Amniotic stem cell (primary cell): ENCODE measurements at regions not wholly inside any gene's neighbourhood (a gene's known extent, or its start where the extent isn't known, plus 50 kb on each side); places are given as distances from the start of the nearest gene placed in this dataset.
"Not testable (repeated sequence)": the region's sequence is repeated elsewhere in the genome, so short reads cannot be mapped to it uniquely, and the experiment has no call there.

Experiments used
- DNase-seq: peaks from one replicate; lab custom pipeline; 2025; lab: John Stamatoyannopoulos, UW

- DNase-seq = no peak
Observed at GRCh38 chr4:110848787-110849186, 225.9 kb upstream of the PITX2 start.

- DNase-seq = no peak
Observed at GRCh38 chr4:110849461-110849860, 226.6 kb upstream of the PITX2 start.

GRCh38 chr4:110850461-110851442 lies 227.9 kb upstream of the PITX2 start:
- DNase-seq = no peak

- no peak for DNase-seq
Observed at GRCh38 chr4:110851989-110852388, 229.1 kb upstream of the PITX2 start.

- no peak for DNase-seq
Observed at GRCh38 chr4:110852793-110853192, 229.9 kb upstream of the PITX2 start.

- DNase-seq = no peak
Observed at GRCh38 chr4:110853242-110853641, 230.4 kb upstream of the PITX2 start.

DNA sequence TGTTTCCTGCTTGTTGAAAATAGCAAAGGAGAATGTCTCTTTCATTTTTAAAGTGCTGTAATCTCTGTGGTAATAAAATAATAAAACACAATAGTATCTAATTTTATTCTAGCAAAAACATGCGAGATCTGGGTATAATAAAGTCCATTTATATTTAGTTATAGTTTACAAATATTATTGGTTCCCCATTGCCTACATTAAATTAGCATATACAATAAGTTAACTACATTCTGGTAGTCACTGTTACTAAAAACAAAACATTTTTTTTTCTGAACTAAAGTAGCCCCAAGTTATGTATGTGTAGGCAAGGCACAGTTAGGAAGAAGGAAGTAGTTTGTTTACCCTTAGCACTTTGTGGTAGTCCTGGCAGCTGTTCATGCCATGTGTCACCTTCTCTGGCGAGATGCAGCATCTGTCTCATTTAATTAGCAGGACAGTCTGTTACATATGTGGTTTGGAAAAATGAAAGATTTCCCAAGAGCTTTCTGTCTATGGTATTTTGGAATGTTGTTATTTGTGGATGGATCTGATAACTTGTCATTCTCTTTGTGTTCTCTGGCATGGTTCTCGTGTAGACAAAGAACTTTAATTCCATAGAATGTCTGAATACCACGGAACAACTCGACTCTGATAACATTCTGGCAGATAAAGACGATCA lies 231.3 kb upstream of the PITX2 start:
- peak; percentile 34 for DNase-seq

GRCh38 chr4:110860125-110860524 lies 237.2 kb upstream of the PITX2 start:
- DNase-seq = no peak

DNA sequence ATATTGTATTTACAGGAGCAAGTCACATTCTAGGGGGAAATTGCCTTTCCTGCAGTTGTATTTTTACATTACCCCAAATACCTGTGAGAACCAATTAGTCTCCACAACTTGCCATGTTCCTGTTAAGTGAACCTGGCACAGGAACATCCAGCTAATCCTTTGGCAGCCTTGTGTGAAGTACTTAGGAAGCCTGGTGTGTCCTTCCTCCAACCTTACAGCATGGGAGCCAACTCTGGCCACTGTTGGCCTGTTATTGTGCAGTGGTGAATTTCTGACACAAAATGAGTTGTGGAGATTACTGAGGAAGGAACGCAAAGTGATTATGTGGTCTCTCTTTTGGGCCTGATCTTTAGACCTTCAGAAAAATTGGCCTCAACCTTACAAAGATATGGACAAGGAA lies 238.0 kb upstream of the PITX2 start:
- DNase-seq = no peak

DNA sequence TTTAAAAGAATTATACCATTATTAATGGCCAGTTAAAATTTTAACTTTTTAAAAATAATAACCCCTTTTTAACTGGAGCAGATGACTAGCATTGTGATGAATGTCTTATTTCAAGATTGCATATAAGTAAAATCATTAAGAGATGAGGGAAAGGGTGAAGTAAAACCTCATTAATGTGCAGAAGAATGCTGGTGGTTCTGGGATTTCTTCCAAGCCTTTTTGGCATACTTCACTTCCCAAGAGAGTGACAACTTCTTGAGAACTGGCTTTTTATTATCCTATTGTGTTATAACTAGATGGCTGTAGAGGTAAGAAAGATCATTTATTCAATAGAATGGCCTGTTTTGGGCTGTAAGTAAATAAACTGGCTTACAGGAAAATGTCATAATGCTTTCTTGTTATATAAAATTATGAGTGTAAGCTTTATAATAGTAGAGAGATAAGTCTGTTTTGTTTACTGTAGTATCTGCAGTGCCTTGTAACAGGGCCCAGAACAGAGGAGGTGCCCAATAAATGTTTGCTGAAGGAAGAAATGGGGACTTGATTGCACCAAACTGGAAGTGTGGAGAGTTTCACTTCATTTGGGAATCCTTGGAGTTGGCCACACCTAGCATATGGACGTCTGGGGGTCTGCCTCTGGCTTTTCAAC lies 242.9 kb upstream of the PITX2 start:
- DNase-seq = no peak

DNA sequence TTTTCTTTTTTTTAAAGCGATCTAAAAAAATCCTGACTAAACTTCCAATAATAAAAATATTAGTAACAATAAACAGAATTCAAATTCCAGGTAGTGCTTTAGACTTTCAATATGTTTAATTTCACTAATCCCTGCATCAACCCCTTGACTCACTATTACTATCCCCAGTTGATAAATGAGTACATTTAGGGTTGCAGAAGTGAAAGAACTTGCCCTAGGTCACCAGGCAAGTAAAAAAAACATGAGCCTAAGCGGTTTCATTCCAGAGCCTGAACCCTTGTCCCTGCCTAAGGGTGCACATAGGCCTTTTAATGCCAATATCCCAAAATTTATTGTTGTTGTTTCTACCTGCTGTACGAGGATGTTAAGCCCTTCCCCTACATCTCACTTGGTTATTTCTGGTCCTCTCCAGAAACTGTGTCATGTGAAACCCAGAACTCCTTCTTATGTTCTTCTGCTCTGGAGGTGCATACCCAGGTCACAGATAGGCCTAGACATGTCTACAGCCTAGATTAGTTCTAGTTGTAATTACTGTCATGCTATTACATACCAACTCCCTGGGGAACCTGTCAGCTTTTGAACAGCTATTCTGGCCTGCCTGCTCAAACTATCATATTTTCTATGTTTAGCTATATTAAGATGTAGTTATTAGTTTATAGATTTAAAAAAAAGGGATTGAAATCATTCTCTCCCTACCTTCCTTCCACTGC lies 244.5 kb upstream of the PITX2 start:
- DNase-seq = no peak

GRCh38 chr4:110867981-110868720 lies 245.3 kb upstream of the PITX2 start:
- DNase-seq = no peak

DNA sequence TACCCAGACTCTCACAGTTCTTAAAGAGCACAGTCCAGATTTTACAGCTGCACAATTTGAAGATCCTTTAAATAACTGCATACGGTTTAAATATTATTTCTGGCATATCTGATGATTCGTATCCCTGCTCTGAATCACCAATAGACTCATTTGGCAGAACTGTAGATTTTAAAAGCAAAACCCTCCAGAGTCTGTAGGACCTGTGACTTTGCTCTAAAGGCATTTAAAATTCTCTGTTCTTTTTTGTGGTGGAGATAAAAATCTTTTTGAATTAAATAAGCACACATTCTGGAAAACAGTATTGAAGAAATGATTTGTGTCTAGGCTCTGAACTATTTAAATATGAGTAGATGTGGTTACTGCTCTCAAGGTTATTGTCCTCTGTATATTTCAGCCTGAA lies 246.2 kb upstream of the PITX2 start:
- peak; percentile 27 for DNase-seq

DNA sequence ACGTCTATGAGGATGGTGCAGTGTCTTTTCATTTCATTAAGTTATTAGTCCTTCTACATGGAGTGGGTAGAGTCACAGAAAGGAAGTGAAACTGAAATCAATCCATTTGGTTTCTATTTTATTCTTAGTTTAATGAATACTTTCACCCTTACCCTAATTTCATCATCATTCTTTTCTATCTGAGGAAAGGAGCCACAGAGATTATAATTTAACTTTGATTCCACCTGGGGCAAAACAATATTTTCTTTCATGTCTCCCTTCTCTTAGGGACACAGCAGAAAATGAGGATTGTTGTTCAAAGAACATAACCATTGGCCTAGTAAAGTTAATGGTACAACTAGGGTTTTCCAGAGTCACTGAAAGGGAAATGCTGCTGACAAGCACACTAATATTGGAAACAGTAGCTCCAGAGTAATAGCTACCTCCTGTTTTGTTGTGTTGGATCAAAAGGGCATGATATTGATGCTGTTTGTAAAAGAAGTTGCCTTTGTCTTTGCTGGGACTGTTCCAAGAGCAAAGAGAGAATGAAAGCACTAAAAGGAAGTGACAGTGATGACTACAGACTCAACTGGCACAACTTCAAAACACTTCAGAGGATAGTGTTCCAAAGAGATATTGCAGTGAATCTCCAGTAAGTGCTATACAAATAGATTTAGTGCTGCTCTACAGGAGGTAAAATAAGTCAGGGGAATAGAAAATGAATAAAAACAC lies 247.1 kb upstream of the PITX2 start:
- DNase-seq = no peak

- not testable (repeated sequence) for DNase-seq
Observed at GRCh38 chr4:110876214-110876613, 253.3 kb upstream of the PITX2 start.

GRCh38 chr4:110876866-110877265 lies 254.0 kb upstream of the PITX2 start:
- DNase-seq = no peak

GRCh38 chr4:110877778-110878370 lies 255.0 kb upstream of the PITX2 start:
- no peak for DNase-seq

- no peak for DNase-seq
Observed at GRCh38 chr4:110878413-110878812, 255.5 kb upstream of the PITX2 start.

DNA sequence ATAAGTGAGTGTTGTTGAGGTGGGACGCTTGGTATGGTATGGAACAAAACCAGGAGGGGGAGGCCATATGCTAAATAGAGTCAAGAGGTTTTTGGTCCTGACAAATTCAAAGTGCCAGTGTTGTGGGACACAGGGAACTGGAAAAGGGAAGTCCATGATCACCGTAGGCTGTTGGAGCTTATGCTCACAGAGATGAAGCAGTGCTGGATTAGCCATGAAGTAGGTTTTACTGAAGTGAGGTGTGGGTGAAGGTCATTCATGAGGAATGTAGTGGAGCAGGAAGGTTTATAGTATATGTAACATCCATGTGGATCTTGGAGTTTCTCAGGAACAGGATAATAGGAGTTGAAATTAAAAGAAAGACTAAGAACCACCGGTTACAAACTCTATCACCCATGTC lies 256.1 kb upstream of the PITX2 start:
- no peak for DNase-seq

GRCh38 chr4:110886270-110886669 lies 263.4 kb upstream of the PITX2 start:
- DNase-seq = no peak
